ENCODE measurements at regions not wholly inside any gene's neighbourhood (a gene's known extent, or its start where the extent isn't known, plus 50 kb on each side); places are given as distances from the start of the nearest gene placed in this dataset.
"Not testable (repeated sequence)": the region's sequence is repeated elsewhere in the genome, so short reads cannot be mapped to it uniquely, and the experiment has no call there.

DNA sequence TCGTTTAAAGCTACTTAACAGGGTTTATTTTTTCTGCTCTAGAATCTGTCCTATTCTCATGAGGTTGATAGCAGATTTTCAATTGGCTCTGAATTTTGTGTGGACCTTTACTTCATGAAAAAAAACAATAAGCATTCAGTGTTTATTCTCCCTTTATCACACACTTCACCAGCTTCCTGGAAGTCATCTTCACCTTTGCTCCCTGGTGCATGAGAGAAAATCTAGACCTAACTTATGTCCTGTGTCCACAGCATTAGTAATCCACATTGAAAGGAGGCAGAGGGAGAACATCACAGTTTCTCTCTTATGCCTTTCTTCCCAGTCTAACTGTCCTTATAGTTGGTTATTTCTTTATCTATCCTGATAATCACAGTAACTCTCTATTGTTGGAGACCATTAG, 316.1 kb downstream of the PTH2R start:
- Histone ChIP-seq H3K79me2 (no peaks in the 10 kb centered on the region), H3K9me2 (replicated peaks; ENCODE audit: insufficient read depth) (no peaks in the 10 kb centered on the region), H3K4me2 (no peak overlapping the region), H3K4me3 (no peak overlapping the region), H4K20me1 (ENCODE audit: insufficient read depth, poor library complexity, severe bottlenecking) (no peaks in the 10 kb centered on the region), H3K27ac (no peak overlapping the region), H3K4me1 (ENCODE audit: insufficient read depth) (no peaks in the 10 kb centered on the region), H3K27me3 (no peaks in the 10 kb centered on the region), H3K9me3 (ENCODE audit: low read depth) (no peaks in the 10 kb centered on the region), H3K36me3 (replicated peaks; ENCODE audit: insufficient read depth, low read depth) (no peaks in the 10 kb centered on the region), H2AFZ (no peak overlapping the region)
- WGBS (ENCODE audit: low lambda C conversion rate, missing lambda C conversion rate) = 42% methylated on average over 1 of the region's 1 CpG
- TF ChIP-seq EZH2 (IDR thresholded peaks at IDR 0.05; ENCODE audit: borderline replicate concordance) = no peak
- no peak for TF ChIP-seq EZH2phosphoT487 (IDR thresholded peaks at IDR 0.05; ENCODE audit: low read depth, severe bottlenecking, unreplicated experiment)
- TF ChIP-seq, protein P1, sequence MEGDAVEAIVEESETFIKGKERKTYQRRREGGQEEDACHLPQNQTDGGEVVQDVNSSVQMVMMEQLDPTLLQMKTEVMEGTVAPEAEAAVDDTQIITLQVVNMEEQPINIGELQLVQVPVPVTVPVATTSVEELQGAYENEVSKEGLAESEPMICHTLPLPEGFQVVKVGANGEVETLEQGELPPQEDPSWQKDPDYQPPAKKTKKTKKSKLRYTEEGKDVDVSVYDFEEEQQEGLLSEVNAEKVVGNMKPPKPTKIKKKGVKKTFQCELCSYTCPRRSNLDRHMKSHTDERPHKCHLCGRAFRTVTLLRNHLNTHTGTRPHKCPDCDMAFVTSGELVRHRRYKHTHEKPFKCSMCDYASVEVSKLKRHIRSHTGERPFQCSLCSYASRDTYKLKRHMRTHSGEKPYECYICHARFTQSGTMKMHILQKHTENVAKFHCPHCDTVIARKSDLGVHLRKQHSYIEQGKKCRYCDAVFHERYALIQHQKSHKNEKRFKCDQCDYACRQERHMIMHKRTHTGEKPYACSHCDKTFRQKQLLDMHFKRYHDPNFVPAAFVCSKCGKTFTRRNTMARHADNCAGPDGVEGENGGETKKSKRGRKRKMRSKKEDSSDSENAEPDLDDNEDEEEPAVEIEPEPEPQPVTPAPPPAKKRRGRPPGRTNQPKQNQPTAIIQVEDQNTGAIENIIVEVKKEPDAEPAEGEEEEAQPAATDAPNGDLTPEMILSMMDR (IDR thresholded peaks at IDR 0.05; ENCODE audit: poor library complexity) = no peak
- peak; percentile 9 for DNase-seq (ENCODE audit: low spot score)

DNA sequence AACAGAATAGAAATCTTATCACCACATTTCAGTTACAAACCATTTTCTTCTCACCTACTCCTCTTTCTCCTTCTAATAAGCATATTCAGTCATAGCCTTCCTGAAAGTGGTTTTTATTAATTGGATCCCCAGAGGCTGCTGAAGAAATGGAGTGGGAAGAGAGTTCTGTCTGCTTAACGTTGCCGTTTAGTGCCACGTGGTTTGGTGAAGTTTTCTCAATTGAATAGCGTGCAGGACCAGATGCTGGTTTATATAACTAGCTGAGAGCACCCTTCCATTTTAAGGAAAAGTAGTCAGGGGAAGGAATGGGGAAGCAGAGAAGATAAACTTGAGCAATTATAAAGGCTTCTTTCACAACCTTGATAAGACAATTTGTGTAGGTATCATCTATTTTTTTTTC, 318.7 kb downstream of the PTH2R start:
- no peaks in the 10 kb centered on the region for H4K20me1 ChIP-seq (ENCODE audit: insufficient read depth, poor library complexity, severe bottlenecking)
- H3K4me3 ChIP-seq = no peak overlapping the region
- no peak overlapping the region for H3K4me2 ChIP-seq
- H2AFZ ChIP-seq = no peak overlapping the region
- H3K9me2 ChIP-seq (replicated peaks; ENCODE audit: insufficient read depth) = no peaks in the 10 kb centered on the region
- no peaks in the 10 kb centered on the region for H3K36me3 ChIP-seq (replicated peaks; ENCODE audit: insufficient read depth, low read depth)
- 68% methylated on average over 4 of the region's 4 CpGs for WGBS (ENCODE audit: low lambda C conversion rate, missing lambda C conversion rate)
- TF ChIP-seq, protein P1 (IDR thresholded peaks at IDR 0.05; ENCODE audit: poor library complexity) = no peak
- TF ChIP-seq EZH2 (IDR thresholded peaks at IDR 0.05; ENCODE audit: borderline replicate concordance) (no peak), EZH2phosphoT487 (IDR thresholded peaks at IDR 0.05; ENCODE audit: low read depth, severe bottlenecking, unreplicated experiment) (no peak)
- H3K9me3 ChIP-seq (ENCODE audit: low read depth) = no peaks in the 10 kb centered on the region
- no peaks in the 10 kb centered on the region for H3K79me2 ChIP-seq
- no peak overlapping the region for H3K27ac ChIP-seq
- DNase-seq (ENCODE audit: low spot score) = no peak
- H3K27me3 ChIP-seq = no peaks in the 10 kb centered on the region
- no peaks in the 10 kb centered on the region for H3K4me1 ChIP-seq (ENCODE audit: insufficient read depth)

DNA sequence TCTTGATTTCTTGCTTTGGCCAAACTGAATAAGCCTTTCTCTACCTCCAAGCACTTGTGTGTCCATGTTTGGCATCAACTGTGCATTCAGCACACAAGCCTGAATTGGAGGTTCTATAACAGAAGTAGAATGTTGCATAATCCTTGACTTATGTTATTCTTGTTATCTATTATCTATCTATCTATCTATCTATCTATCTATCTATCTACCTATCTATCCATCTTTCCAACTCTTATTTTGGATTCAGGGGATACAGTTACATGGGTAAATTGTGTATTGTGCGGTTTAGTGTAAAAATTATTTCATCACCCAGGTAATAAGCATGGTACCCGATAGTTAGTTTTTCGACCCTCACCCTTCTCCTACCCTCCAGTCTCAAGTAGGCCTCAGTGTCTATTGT, 319.6 kb downstream of the PTH2R start:
- Histone ChIP-seq H4K20me1 (ENCODE audit: insufficient read depth, poor library complexity, severe bottlenecking) (no peaks in the 10 kb centered on the region), H3K9me3 (ENCODE audit: low read depth) (no peaks in the 10 kb centered on the region), H3K27me3 (no peaks in the 10 kb centered on the region), H3K9me2 (replicated peaks; ENCODE audit: insufficient read depth) (no peaks in the 10 kb centered on the region), H3K4me3 (no peak overlapping the region), H3K27ac (no peak overlapping the region), H3K79me2 (no peaks in the 10 kb centered on the region), H2AFZ (no peak overlapping the region), H3K4me2 (no peak overlapping the region), H3K4me1 (ENCODE audit: insufficient read depth) (no peaks in the 10 kb centered on the region), H3K36me3 (replicated peaks; ENCODE audit: insufficient read depth, low read depth) (no peaks in the 10 kb centered on the region)
- no peak for DNase-seq (ENCODE audit: low spot score)
- TF ChIP-seq EZH2 (IDR thresholded peaks at IDR 0.05; ENCODE audit: borderline replicate concordance) (no peak), EZH2phosphoT487 (IDR thresholded peaks at IDR 0.05; ENCODE audit: low read depth, severe bottlenecking, unreplicated experiment) (no peak)
- TF ChIP-seq, protein P1 (IDR thresholded peaks at IDR 0.05; ENCODE audit: poor library complexity) = no peak
- WGBS (ENCODE audit: low lambda C conversion rate, missing lambda C conversion rate) = 82% methylated on average over 3 of the region's 3 CpGs

DNA sequence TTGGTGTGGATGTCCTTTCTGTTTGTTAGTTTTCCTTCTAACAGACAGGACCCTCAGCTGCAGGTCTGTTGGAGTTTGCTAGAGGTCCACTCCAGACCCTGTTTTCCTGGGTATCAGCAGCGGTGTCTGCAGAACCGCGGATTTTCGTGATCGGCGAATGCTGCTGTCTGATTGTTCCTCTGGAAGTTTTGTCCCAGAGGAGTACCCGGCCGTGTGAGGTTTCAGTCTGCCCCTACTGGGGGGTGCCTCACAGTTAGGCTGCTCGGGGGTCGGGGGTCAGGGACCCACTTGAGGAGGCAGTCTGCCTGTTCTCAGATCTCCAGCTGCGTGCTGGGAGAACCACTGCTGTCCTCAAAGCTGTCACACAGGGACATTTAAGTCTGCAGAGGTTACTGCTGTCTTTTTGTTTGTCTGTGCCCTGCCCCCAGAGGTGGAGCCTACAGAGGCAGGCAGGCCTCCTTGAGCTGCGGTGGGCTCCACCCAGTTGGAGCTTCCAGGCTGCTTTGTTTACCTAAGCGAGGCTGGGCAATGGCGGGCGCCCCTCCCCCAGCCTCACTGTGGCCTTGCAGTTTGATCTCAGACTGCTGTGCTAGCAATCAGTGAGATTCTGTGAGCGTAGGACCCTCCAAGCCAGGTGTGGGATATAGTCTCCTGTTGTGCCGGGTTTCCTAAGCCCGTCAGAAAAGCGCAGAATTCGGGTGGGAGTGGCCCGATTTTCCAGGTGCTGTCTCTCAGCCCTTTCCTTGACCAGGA, 345.2 kb downstream of the PTH2R start:
- not testable (repeated sequence) for H3K79me2 ChIP-seq; H3K27ac ChIP-seq; H3K4me1 ChIP-seq (ENCODE audit: insufficient read depth); H2AFZ ChIP-seq; DNase-seq (ENCODE audit: low spot score); H4K20me1 ChIP-seq (ENCODE audit: insufficient read depth, poor library complexity, severe bottlenecking); H3K9me2 ChIP-seq (replicated peaks; ENCODE audit: insufficient read depth); H3K4me2 ChIP-seq; H3K4me3 ChIP-seq; H3K9me3 ChIP-seq (ENCODE audit: low read depth); H3K27me3 ChIP-seq; H3K36me3 ChIP-seq (replicated peaks; ENCODE audit: insufficient read depth, low read depth)
- WGBS (ENCODE audit: low lambda C conversion rate, missing lambda C conversion rate) = 92% methylated on average over 19 of the region's 21 CpGs
